HK-2 (cell line): ENCODE measurements at regions not wholly inside any gene's neighbourhood (a gene's known extent, or its start where the extent isn't known, plus 50 kb on each side); places are given as distances from the start of the nearest gene placed in this dataset.
"Not testable (repeated sequence)": the region's sequence is repeated elsewhere in the genome, so short reads cannot be mapped to it uniquely, and the experiment has no call there.

Source experiments
- DNase-seq: peaks from one replicate; pipeline ENCODE4 v3.0.0-alpha.2; 2018; ENCODE audit not compliant: unreplicated experiment

DNA sequence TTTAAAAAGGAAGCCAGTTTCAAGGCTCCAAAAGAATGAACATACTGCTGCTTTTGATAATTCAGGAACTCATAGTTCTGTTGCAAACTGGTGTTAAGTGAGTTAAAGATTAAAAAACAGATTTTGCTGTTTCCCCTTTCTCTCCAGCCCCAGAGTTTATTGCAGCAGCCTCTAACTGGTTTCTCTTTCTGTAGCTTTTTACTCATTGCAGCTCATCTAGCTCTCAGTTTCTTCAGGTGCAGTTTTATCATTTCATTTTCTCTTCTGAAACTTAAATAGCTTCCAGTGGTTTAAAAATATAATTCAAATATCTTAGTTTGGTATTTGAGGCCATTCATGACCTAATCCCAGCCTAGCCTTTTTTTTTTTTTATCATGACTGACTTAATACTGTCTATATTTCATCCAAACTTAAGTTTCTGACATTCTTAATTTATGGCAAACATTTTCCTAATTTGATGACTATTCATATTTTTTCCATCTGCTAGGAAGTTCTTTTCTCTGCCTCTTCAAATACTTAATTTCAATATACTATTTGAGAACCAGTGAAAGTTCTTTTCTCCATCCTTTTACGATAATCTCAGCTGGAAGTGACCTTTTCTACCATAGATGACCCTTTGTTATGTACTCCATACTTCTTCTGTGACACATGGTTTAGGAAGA, 252.7 kb upstream of the GRIA1 start:
- DNase-seq: no peak

DNA sequence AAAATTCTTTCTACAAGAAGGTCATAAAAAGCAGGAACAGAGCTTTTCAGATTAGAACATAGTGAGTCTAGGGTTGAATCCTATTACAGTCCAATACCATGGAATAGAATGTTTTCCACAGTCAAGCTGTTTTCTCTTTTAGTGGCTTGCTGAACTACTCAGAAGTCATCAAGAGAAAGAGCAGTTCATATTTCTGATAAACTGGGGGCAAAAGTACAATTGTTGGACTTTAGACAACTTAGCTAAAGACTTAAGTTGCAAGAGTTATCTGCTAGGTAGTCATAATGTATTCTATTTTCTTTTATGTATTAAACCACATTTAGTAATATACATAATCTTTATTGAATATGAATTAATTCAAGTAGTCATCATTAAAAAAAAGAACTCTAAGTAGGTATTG, 233.1 kb upstream of the GRIA1 start:
- no peak for DNase-seq

- DNase-seq: no peak
Measured at GRCh38 chr5:153258469-153258868, 232.0 kb upstream of the GRIA1 start.

DNA sequence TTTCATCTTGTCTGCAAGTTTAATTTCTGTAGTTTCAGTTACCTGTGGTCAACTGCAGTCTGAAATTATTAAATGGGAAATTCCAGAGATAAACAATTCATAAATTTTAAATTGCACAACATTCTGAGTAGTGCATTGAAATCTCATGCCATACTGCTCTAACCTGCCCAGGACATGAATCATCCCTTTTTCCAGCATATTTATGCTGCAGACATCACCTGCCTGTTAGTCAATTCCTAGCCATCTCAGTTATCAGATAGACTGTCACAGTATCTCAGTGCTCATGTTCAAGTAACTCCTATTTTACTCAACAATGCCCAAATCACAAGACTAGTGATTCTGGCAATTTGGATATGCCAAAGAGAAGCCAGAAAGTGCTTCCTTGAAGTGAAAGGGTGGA, 223.0 kb upstream of the GRIA1 start:
- DNase-seq: no peak

GRCh38 chr5:153275695-153276094, 214.8 kb upstream of the GRIA1 start:
- no peak for DNase-seq

- peak; percentile 21 for DNase-seq
Measured at GRCh38 chr5:153276151-153276550, 214.3 kb upstream of the GRIA1 start.

GRCh38 chr5:153296251-153296844, 194.1 kb upstream of the GRIA1 start:
- DNase-seq: not testable (repeated sequence)

DNA sequence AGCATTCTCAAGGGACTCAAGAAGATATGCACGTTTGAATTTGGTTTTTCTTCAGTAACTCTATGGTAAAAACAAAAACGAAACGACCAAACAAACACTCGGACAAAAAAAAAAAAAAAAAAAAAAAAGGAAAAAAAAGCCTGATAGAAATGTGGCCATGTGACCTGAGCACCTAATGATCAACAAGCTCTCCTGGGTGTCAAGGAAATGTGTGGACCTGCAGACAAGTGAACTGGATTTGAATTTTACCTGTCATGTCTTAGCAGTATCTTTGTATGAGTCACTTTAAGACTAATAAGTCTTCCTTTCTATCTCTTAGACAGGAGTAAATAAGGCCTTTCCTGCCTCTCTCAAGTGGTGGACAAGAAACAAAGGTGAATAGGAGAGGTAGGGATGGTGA, 190.6 kb upstream of the GRIA1 start:
- DNase-seq: no peak

DNA sequence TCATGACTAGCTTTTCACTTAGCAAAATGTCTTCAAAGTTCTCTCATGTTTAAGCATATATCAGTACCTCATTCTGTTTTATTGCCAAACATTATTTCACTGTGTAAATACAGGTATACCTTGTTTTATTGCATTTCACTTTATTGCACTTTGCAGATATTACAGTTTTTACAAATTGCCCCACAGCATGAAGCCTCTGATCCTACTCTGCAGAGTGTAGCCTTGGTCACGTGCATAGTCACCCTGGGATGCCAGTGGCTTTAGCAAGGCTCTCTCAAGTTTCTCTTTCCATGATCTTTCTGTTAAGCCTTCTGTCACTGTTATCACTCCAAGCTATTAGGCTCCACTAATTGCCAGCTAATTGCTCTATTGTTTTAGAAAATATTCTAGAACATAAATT, 182.2 kb upstream of the GRIA1 start:
- no peak for DNase-seq

DNA sequence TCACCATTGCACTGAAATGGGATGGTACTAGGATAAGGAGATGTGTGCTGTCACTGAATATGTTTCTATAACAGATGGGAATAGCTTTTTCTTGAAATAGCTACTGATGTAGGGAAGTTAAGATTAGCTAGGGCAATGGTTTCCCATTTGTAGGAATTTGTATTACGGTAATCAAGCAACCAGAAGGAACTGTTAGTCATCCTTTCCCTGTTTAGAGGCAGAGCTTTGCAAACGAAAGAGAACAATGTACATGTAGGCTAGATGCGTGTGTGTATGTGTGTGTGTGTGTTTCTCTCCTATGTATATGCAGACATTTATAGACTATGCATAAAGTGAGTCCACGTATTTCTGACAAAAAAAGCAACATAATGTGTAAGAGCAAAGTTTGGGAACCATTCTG, 171.9 kb upstream of the GRIA1 start:
- no peak for DNase-seq

DNA sequence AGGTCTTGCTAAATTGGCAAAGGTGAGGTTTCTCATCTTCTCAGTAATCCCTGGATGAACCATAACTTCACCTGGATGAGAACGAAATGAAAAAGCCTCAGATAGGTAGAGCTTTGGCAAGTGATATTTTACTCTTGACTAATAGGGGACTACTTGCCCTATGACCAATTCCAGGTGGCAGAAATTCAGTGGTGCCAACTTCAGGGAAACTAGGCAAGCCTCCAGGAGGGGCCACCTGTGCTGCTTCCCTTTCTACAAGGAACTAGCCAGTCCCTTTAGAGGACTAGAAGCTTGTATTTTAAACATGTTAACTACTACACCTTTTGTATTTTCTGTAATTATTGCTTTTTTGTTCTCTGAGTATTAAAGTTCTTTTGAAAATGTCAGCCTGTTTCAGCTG, 169.0 kb upstream of the GRIA1 start:
- DNase-seq: no peak

DNA sequence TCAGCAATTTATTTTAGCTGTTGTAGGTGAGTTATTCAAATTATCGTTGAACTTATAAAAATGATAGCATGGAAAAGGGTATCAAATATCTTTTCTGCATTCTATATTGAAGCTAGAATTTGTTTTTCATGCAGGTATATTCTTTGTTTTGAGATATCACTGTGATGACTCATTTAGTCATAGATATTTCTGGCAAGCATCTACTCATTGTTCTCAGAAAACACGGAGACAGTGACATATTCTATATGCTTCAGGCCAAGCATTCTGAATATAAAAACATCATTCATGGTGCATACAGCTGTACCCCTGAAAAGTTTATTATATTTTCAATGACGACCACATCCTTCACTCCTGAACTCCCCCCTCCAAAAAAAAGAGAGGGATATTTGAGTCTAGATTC, 150.3 kb upstream of the GRIA1 start:
- DNase-seq: no peak

DNA sequence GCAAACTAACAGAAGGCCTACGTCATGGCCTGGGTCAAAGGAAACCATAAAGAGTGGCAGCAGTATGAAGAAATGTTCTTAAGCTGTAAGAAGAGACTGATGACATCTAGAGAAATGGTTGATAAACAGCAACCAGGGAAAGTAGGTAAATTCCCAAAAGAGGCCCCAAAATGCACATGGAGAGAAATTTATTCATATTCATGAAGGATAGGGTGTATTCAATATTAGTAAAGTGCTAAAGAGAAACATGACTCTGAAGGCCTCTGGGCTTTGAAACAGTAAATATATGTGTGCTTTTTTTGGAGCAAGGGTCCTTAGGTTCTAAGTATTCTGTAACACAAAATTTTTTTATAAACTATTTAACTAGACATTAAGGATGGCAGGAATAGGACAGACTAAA, 149.7 kb upstream of the GRIA1 start:
- DNase-seq: no peak

- no peak for DNase-seq
Measured at GRCh38 chr5:153342487-153342886, 148.0 kb upstream of the GRIA1 start.

- no peak for DNase-seq
Measured at GRCh38 chr5:153347611-153348010, 142.9 kb upstream of the GRIA1 start.

- no peak for DNase-seq
Measured at GRCh38 chr5:153350175-153350883, 140.1 kb upstream of the GRIA1 start.

- no peak for DNase-seq
Measured at GRCh38 chr5:153352685-153353219, 137.7 kb upstream of the GRIA1 start.

- DNase-seq: no peak
Measured at GRCh38 chr5:153357493-153358112, 132.9 kb upstream of the GRIA1 start.

GRCh38 chr5:153358315-153358976, 132.0 kb upstream of the GRIA1 start:
- no peak for DNase-seq

- DNase-seq: no peak
Measured at GRCh38 chr5:153360860-153361259, 129.6 kb upstream of the GRIA1 start.

DNA sequence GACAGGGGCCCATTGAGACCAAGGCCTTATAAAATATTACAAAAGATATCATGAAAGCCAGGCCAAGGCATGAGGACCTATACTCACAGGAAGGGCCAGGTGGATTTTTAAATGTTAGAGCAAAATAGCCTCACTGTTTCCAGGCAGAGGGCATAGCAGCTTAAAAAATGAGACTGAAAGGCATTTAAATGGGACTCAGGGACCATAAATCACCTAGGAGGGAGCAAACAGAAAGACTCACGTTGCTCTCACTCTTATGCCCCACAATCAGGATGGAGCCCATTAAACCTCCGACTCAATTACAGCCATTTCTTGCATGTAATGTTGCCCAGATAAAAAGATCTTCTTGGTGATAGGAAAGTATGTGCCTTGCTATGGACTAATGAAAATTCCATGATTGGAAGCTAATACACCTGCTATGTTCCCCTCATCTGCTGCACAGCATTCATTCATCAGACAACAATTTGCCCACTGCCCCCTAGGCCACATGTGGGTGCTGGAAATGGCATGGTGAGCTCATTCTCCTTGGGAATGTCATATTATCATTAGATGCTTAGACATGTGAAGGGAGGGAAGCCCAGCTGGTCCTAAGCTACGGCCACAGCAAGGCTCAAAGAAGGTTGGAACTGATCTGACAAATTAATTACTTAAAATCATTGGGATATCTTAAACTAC, 128.6 kb upstream of the GRIA1 start:
- DNase-seq: no peak

DNA sequence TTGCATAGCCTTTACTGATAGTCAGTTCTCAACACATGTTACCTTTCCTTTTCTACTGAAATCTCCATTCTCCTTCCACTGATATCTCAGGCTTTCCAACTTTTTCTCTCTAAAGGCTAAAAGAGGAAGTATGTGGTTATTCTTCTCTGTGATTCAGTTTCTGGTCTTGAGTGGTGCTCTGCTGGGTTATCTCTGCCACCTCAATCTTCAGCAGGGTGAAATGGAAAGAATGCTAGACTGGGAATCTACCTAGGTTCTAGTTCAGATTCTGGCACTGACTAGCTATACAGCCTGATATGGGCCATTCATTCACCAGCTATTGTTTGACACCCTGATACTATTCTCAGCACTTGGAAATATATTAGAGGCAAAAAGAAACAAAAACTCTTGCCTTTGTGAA, 124.9 kb upstream of the GRIA1 start:
- no peak for DNase-seq
